Fibroblast of lung (primary cell): ENCODE measurements at regions not wholly inside any gene's neighbourhood (a gene's known extent, or its start where the extent isn't known, plus 50 kb on each side); places are given as distances from the start of the nearest gene placed in this dataset.

Source experiments
- DNase-seq, 2 donors: peaks; one replicate each; pipeline versions ENCODE4 v3.0.0 to v3.0.0-alpha.2; 2010; ENCODE audit warnings: low read depth in 2 of 2
- H2AFZ ChIP-seq: 2 replicates; pipeline ENCODE4 v1.5.1; 2012; ENCODE audit warnings: low read length, control low read depth, inconsistent platforms
- H3K27ac ChIP-seq: 2 replicates; pipeline ENCODE4 v1.5.1; 2011; ENCODE audit warnings: low read length, control low read depth; ENCODE audit not compliant: insufficient read depth
- H3K27me3 ChIP-seq: 2 replicates; pipeline ENCODE4 v1.5.1; 2011; ENCODE audit warnings: mild to moderate bottlenecking, low read length; ENCODE audit not compliant: control insufficient read depth, insufficient read depth
- H3K36me3 ChIP-seq: 2 replicates; pipeline ENCODE4 v1.5.1; 2011; ENCODE audit warnings: low read length; ENCODE audit not compliant: control insufficient read depth, insufficient read depth
- H3K4me1 ChIP-seq: 2 replicates; pipeline ENCODE4 v1.5.1; 2011; ENCODE audit warnings: low read length; ENCODE audit not compliant: control insufficient read depth, insufficient read depth; ENCODE audit errors: extremely low read depth
- H3K4me2 ChIP-seq: 2 replicates; pipeline ENCODE4 v1.5.1; 2011; ENCODE audit warnings: low read length, control low read depth; ENCODE audit not compliant: insufficient read depth; ENCODE audit errors: extremely low read depth
- H3K4me3 ChIP-seq, 4 experiments: fragments of 200-600 bp in 1 of 4; sonication (generic) in 1 of 4; replicated peaks in 1 of 4; 2 replicates each; pipeline ENCODE4 v1.5.1; 2011 to 2016; ENCODE audit warnings: low read length in 4 of 4, low read depth in 3 of 4, mild to moderate bottlenecking in 3 of 4, control low read depth in 2 of 4, inconsistent platforms in 1 of 4, mixed read lengths in 1 of 4; ENCODE audit not compliant: insufficient read depth in 1 of 4; ENCODE audit errors: control extremely low read depth in 1 of 4
- H3K79me2 ChIP-seq: 2 replicates; pipeline ENCODE4 v1.5.1; 2012; ENCODE audit warnings: mild to moderate bottlenecking, low read length, inconsistent platforms; ENCODE audit not compliant: control insufficient read depth, insufficient read depth
- H3K9ac ChIP-seq: 2 replicates; pipeline ENCODE4 v1.5.1; 2011; ENCODE audit warnings: mild to moderate bottlenecking, low read length, control low read depth; ENCODE audit not compliant: insufficient read depth
- H3K9me3 ChIP-seq: 2 replicates; pipeline ENCODE4 v1.5.1; 2012; ENCODE audit warnings: low read depth, low read length; ENCODE audit not compliant: control insufficient read depth, insufficient read depth
- H4K20me1 ChIP-seq: 2 replicates; pipeline ENCODE4 v1.5.1; 2011; ENCODE audit warnings: low read length; ENCODE audit not compliant: control insufficient read depth, insufficient read depth; ENCODE audit errors: extremely low read depth
- EZH2 ChIP-seq: IDR thresholded peaks from 2 replicates; pipeline ENCODE4 v1.5.1; 2012; ENCODE audit warnings: low read length, control low read depth, mild to moderate bottlenecking; ENCODE audit errors: missing control alignments
- TF ChIP-seq, protein P1 (sequence below), 2 donors: IDR thresholded peaks in 1 of 2; conservative IDR thresholded peaks in 1 of 2; 1 replicate in 1 of 2; 2 replicates in 1 of 2; pipeline ENCODE4 v1.5.1; 2011 to 2012; ENCODE audit warnings: low read length in 2 of 2, control low read depth in 1 of 2, inconsistent platforms in 1 of 2, low read depth in 1 of 2, mild to moderate bottlenecking in 1 of 2

GRCh38 chr17:5667871-5668270, 83.6 kb upstream of the NLRP1 start:
- no peaks in the 10 kb centered on the region for H3K36me3 ChIP-seq
- no peaks in the 10 kb centered on the region for H3K4me1 ChIP-seq
- no peak overlapping the region for H2AFZ ChIP-seq
- no peak for DNase-seq
- H3K4me3 ChIP-seq = no peak overlapping the region
- H4K20me1 ChIP-seq = no peaks in the 10 kb centered on the region
- H3K4me2 ChIP-seq = no peak overlapping the region
- no peaks in the 10 kb centered on the region for H3K79me2 ChIP-seq
- TF ChIP-seq, protein P1, sequence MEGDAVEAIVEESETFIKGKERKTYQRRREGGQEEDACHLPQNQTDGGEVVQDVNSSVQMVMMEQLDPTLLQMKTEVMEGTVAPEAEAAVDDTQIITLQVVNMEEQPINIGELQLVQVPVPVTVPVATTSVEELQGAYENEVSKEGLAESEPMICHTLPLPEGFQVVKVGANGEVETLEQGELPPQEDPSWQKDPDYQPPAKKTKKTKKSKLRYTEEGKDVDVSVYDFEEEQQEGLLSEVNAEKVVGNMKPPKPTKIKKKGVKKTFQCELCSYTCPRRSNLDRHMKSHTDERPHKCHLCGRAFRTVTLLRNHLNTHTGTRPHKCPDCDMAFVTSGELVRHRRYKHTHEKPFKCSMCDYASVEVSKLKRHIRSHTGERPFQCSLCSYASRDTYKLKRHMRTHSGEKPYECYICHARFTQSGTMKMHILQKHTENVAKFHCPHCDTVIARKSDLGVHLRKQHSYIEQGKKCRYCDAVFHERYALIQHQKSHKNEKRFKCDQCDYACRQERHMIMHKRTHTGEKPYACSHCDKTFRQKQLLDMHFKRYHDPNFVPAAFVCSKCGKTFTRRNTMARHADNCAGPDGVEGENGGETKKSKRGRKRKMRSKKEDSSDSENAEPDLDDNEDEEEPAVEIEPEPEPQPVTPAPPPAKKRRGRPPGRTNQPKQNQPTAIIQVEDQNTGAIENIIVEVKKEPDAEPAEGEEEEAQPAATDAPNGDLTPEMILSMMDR (conservative IDR thresholded peaks at IDR 0.05 in 1 of 2, IDR thresholded peaks at IDR 0.05 in 1 of 2; ENCODE audit: low read depth in 1 of 2, low read length in 2 of 2) = no peak
- no peak for TF ChIP-seq EZH2
- H3K27ac ChIP-seq = no peak overlapping the region
- H3K27me3 ChIP-seq = no peaks in the 10 kb centered on the region
- no peaks in the 10 kb centered on the region for H3K9me3 ChIP-seq
- H3K9ac ChIP-seq = no peak overlapping the region

DNA sequence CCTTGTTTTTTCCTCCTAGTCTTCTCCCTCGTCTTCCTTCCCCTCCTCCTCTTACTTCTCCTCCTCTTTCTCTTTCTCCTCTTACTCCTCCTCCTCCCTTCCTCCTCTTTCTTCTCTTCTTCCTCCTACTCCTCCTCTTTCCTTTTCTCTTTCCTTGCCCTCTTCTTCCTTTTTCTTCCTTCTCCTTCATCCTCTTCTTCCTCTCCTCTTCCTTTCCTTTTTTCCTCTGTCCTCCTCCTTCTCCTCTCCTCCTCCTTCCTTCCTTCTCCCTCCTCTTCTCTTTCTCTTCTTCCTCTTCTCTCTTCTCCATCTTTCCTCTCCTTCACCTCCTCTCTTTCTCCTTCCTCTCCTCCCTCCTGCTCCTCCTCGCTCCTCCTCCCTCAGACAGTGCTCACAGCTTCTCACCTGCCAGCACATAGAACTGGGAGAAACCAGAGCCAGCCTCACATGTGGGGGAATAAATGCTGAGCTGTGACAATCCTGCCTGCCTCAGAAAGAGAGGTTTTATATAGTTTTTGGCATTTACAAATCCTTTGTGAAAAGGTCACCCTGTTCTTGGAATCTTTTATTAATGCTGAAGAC, 84.3 kb upstream of the NLRP1 start:
- TF ChIP-seq, protein P1 (conservative IDR thresholded peaks at IDR 0.05 in 1 of 2, IDR thresholded peaks at IDR 0.05 in 1 of 2; ENCODE audit: low read depth in 1 of 2, low read length in 2 of 2) = no peak
- TF ChIP-seq EZH2 = no peak

GRCh38 chr17:5669191-5669590, 84.9 kb upstream of the NLRP1 start:
- H4K20me1 ChIP-seq = no peaks in the 10 kb centered on the region
- DNase-seq = no peak
- H3K27ac ChIP-seq = no peak overlapping the region
- H3K4me2 ChIP-seq = no peak overlapping the region
- no peak for TF ChIP-seq EZH2
- TF ChIP-seq, protein P1 (conservative IDR thresholded peaks at IDR 0.05 in 1 of 2, IDR thresholded peaks at IDR 0.05 in 1 of 2; ENCODE audit: low read depth in 1 of 2, low read length in 2 of 2) = no peak
- no peak overlapping the region for H3K9ac ChIP-seq
- H3K27me3 ChIP-seq = no peaks in the 10 kb centered on the region
- no peak overlapping the region for H3K4me3 ChIP-seq
- no peaks in the 10 kb centered on the region for H3K4me1 ChIP-seq
- H3K9me3 ChIP-seq = no peaks in the 10 kb centered on the region
- no peaks in the 10 kb centered on the region for H3K79me2 ChIP-seq
- no peak overlapping the region for H2AFZ ChIP-seq
- no peaks in the 10 kb centered on the region for H3K36me3 ChIP-seq

More for the DNA sequence above, 84.3 kb upstream of the NLRP1 start:
- Histone ChIP-seq H3K4me1 (no peaks in the 10 kb centered on the region), H3K4me2 (no peak overlapping the region), H3K27me3 (no peaks in the 10 kb centered on the region), H3K36me3 (no peaks in the 10 kb centered on the region), H4K20me1 (no peaks in the 10 kb centered on the region), H2AFZ (no peak overlapping the region), H3K9ac (no peak overlapping the region), H3K4me3 (no peak overlapping the region), H3K27ac (no peak overlapping the region), H3K79me2 (no peaks in the 10 kb centered on the region), H3K9me3 (no peaks in the 10 kb centered on the region)
- no peak for DNase-seq
